Suprapubic skin (tissue), 3 donors: ENCODE measurements at regions not wholly inside any gene's neighbourhood (a gene's known extent, or its start where the extent isn't known, plus 50 kb on each side); places are given as distances from the start of the nearest gene placed in this dataset.

Experiments
- CTCF ChIP-seq, 2 donors: fragments of 200-600 bp in 1 of 2; fragments of 450-650 bp in 1 of 2; sonication (generic) in 1 of 2; IDR thresholded peaks; one replicate each; pipeline ENCODE4 v1.5.1; 2016 to 2019; ENCODE audit warnings: antibody characterized with exemption in 2 of 2, mild to moderate bottlenecking in 1 of 2, moderate library complexity in 1 of 2
- EP300 ChIP-seq: sonication (generic); formaldehyde crosslinking; IDR thresholded peaks from one replicate; pipeline ENCODE4 v1.6.1; 2017; ENCODE audit warnings: antibody characterized with exemption
- POLR2A ChIP-seq, 2 donors: fragments of 450-650 bp; IDR thresholded peaks; one replicate each; pipeline ENCODE4 v1.6.1; 2017; ENCODE audit warnings: antibody characterized with exemption in 2 of 2, mild to moderate bottlenecking in 2 of 2, moderate library complexity in 2 of 2

GRCh38 chrX:148424570-148424969, 75.8 kb upstream of the AFF2 start:
- TF ChIP-seq CTCF (IDR thresholded peaks at IDR 0.05), result no peak
- TF ChIP-seq POLR2A (IDR thresholded peaks at IDR 0.05), result no peak
- TF ChIP-seq EP300, result no peak
